GM12878 (cell line): ENCODE measurements at regions not wholly inside any gene's neighbourhood (a gene's known extent, or its start where the extent isn't known, plus 50 kb on each side); places are given as distances from the start of the nearest gene placed in this dataset.

Experiments
- ATAC-seq: fragments of 200-7000 bp; cut with Tn5 transposase; 3 replicates; pipeline ENCODE4 v1.9.1; 2020; ENCODE audit warnings: mild to moderate bottlenecking, moderate library complexity
- BruUV-seq: library from RNA; stranded (reverse); fragments of 400-500 nt; replicated peaks from 2 replicates; lab custom pipeline; 2021; lab: Mats Ljungman, UMichigan
- CTCF ChIA-PET: fragments of 300-600 bp; sonication (Branson Sonifier 250); formaldehyde crosslinking; extraction: SDS; loops from one replicate; lab custom pipeline; 2021; ENCODE audit warnings: inconsistent platforms; lab: Yijun Ruan, JAX
- POLR2A ChIA-PET: fragments of 350-600 bp; formaldehyde crosslinking; extraction: SDS; loops from one replicate; lab custom pipeline; 2021; ENCODE audit warnings: inconsistent platforms; lab: Charles Lee
- RAD21 ChIA-PET: fragments of 300-600 bp; sonication (Branson Sonifier 250); formaldehyde crosslinking; loops from one replicate; lab custom pipeline; 2023; ENCODE audit warnings: antibody characterized with exemption; ENCODE audit not compliant: unreplicated experiment; lab: Charles Lee
- SMC1A ChIA-PET: fragments of 300-600 bp; sonication (Branson Sonifier 250); formaldehyde crosslinking; loops from one replicate; lab custom pipeline; 2023; ENCODE audit not compliant: unreplicated experiment, uncharacterized antibody; lab: Charles Lee
- DNase-seq: peaks from one replicate; pipeline ENCODE4 v3.0.0-alpha.2; 2011; ENCODE audit warnings: low read depth, low spot score
- FAIRE-seq: peaks from 3 replicates; lab custom pipeline; 2011; peaks lifted over from hg19 to GRCh38; lab: Jason Lieb, UNC
- H2AFZ ChIP-seq: 2 replicates; pipeline ENCODE4 v1.6.0; 2011; ENCODE audit warnings: low read depth, low read length, control low read depth; ENCODE audit not compliant: control insufficient read depth
- H3K27ac ChIP-seq: 2 replicates; pipeline ENCODE4 v1.5.1; 2011; ENCODE audit warnings: control low read depth; ENCODE audit not compliant: control insufficient read depth, insufficient read depth
- H3K27me3 ChIP-seq, 2 experiments: replicated peaks in 1 of 2; 2 replicates each; pipeline versions ENCODE4 v1.6.0 to v1.6.1; 2011; ENCODE audit warnings: low read length in 1 of 2; ENCODE audit not compliant: control insufficient read depth in 2 of 2, insufficient read depth in 2 of 2
- H3K36me3 ChIP-seq, 2 experiments: 2 replicates each; pipeline ENCODE4 v1.5.1; 2011; ENCODE audit warnings: low read length in 1 of 2; ENCODE audit not compliant: control insufficient read depth in 2 of 2, insufficient read depth in 2 of 2
- H3K4me1 ChIP-seq: 2 replicates; pipeline ENCODE4 v1.6.1; 2011; ENCODE audit warnings: mild to moderate bottlenecking, low read length, moderate library complexity, mixed read lengths; ENCODE audit not compliant: control insufficient read depth, insufficient read depth
- H3K4me2 ChIP-seq: 2 replicates; pipeline ENCODE4 v1.6.0; 2011; ENCODE audit warnings: control low read depth; ENCODE audit not compliant: control insufficient read depth, insufficient read depth
- H3K4me3 ChIP-seq: fragments of 200-600 bp; sonication (generic); 2 replicates; pipeline ENCODE4 v1.5.1; 2016
- H3K79me2 ChIP-seq: 2 replicates; pipeline ENCODE4 v1.6.0; 2011; ENCODE audit warnings: low read length; ENCODE audit not compliant: control insufficient read depth, insufficient read depth
- H3K9ac ChIP-seq: 2 replicates; pipeline ENCODE4 v1.8.0; 2011; ENCODE audit warnings: low read length, control low read depth, mixed read lengths; ENCODE audit not compliant: control insufficient read depth, insufficient read depth
- H3K9me3 ChIP-seq: replicated peaks from 3 replicates; pipeline ENCODE4 v1.5.1; 2011; ENCODE audit warnings: mild to moderate bottlenecking, low read length; ENCODE audit not compliant: control insufficient read depth, insufficient read depth
- H4K20me1 ChIP-seq: 2 replicates; pipeline ENCODE4 v1.6.0; 2011; ENCODE audit not compliant: control insufficient read depth, insufficient read depth
- ATF7 ChIP-seq: fragments of 450-650 bp; IDR thresholded peaks from 2 replicates; pipeline ENCODE4 v1.6.1; 2016; ENCODE audit warnings: low read depth, mild to moderate bottlenecking
- CBX3 ChIP-seq: fragments of 200-600 bp; sonication (generic); IDR thresholded peaks from 2 replicates; pipeline ENCODE4 v1.6.1; 2016; ENCODE audit warnings: low read depth, borderline replicate concordance
- CTCF ChIP-seq, 3 experiments: IDR thresholded peaks in 2 of 3; conservative IDR thresholded peaks in 1 of 3; 2 replicates each; pipeline ENCODE4 v1.5.1; 2011; ENCODE audit warnings: low read depth in 3 of 3, low read length in 3 of 3, mild to moderate bottlenecking in 3 of 3, control low read depth in 2 of 3, moderate library complexity in 2 of 3, inconsistent platforms in 1 of 3, mixed read lengths in 1 of 3; ENCODE audit not compliant: control insufficient read depth in 2 of 3, insufficient read depth in 1 of 3; ENCODE audit errors: extremely low read depth in 1 of 3
- E2F8 ChIP-seq: fragments of 450-650 bp; IDR thresholded peaks from 2 replicates; pipeline ENCODE4 v1.6.1; 2018; ENCODE audit warnings: mild to moderate bottlenecking, low read depth, moderate library complexity; ENCODE audit not compliant: partially characterized antibody
- IRF4 ChIP-seq: IDR thresholded peaks from 2 replicates; pipeline ENCODE4 v1.6.1; 2011; ENCODE audit warnings: low read depth, low read length
- IRF5 ChIP-seq: fragments of 450-650 bp; IDR thresholded peaks from 2 replicates; pipeline ENCODE4 v1.6.1; 2017; ENCODE audit warnings: borderline replicate concordance
- MTA2 ChIP-seq: fragments of 450-650 bp; IDR thresholded peaks from 2 replicates; pipeline ENCODE4 v1.6.1; 2016; ENCODE audit warnings: low read depth, mild to moderate bottlenecking, moderate library complexity
- POLR2AphosphoS2 ChIP-seq: IDR thresholded peaks from 2 replicates; pipeline ENCODE4 v1.6.1; 2011; ENCODE audit warnings: low read depth, mild to moderate bottlenecking, low read length, improper control_type of control experiment, moderate library complexity
- RBBP5 ChIP-seq: fragments of 200-600 bp; sonication (generic); conservative IDR thresholded peaks from 2 replicates; pipeline ENCODE4 v1.6.1; 2016
- USF1 ChIP-seq: IDR thresholded peaks from 2 replicates; pipeline ENCODE4 v1.6.1; 2011; ENCODE audit warnings: borderline replicate concordance, low read depth, mild to moderate bottlenecking, moderate library complexity, mixed read lengths, low read length; ENCODE audit not compliant: insufficient read depth; ENCODE audit errors: extremely low read length
- WGBS: methylation state at CpG from one replicate; pipeline ENCODE4 v1.1.6; 2016; ENCODE audit warnings: low lambda C conversion rate; ENCODE audit not compliant: insufficient replicate concordance, insufficient coverage; ENCODE audit errors: missing lambda C conversion rate; 5-methylcytosine and 5-hydroxymethylcytosine counted together
- in situ Hi-C: fragments of 300-500 bp; cut with MboI; formaldehyde crosslinking; loops from 9 replicates; pipeline ENCODE4 v1.14.3; 2018; ENCODE audit warnings: mixed read lengths
- intact Hi-C: fragments of 100-400 bp; cut with micrococcal nuclease; formaldehyde crosslinking; loops from one replicate; pipeline ENCODE4 v1.14.2; 2022; ENCODE audit not compliant: unreplicated experiment
- TF ChIP-seq, protein P1 (sequence below): fragments of 450-650 bp; IDR thresholded peaks from 2 replicates; pipeline ENCODE4 v1.6.1; 2017; ENCODE audit warnings: mild to moderate bottlenecking, moderate library complexity

- Histone ChIP-seq H3K79me2 (no peaks in the 10 kb centered on the region), H4K20me1 (no peaks in the 10 kb centered on the region), H3K36me3 (no peaks in the 10 kb centered on the region), H3K27me3 (no peaks in the 10 kb centered on the region; a peak in 1 of 4 replicates), H2AFZ (no peak overlapping the region), H3K4me2 (no peak overlapping the region), H3K4me3 (no peak overlapping the region), H3K4me1 (no peaks in the 10 kb centered on the region), H3K27ac (no peak overlapping the region), H3K9me3 (no peaks in the 10 kb centered on the region; the same call in 1 of the 3 replicates), H3K9ac (no peak overlapping the region)
- in situ Hi-C loops (no loop called here), intact Hi-C loops (no loop called here)
- SMC1A ChIA-PET: interaction anchor here (0.6 kb wide), 1 partner anchor 357 kb away, joined by 4 read pairs; no protein-coding TSS in a partner anchor
- POLR2A ChIA-PET: interaction anchor here (0.6 kb wide), 1 partner anchor 13 kb away, joined by 4 read pairs; no protein-coding TSS in a partner anchor
- no peak for ATAC-seq
- CTCF ChIA-PET: no interaction called here
- FAIRE-seq: no peak
- no peak for DNase-seq
- RAD21 ChIA-PET: interaction anchor here (0.6 kb wide), 1 partner anchor 582 kb away, joined by 3 read pairs; no protein-coding TSS in a partner anchor
- BruUV-seq: no TSS peak
- WGBS: 35% methylated on average over 2 of the region's 2 CpGs
- TF ChIP-seq E2F8 (no peak), CBX3 (no peak), MTA2 (no peak), POLR2AphosphoS2 (no peak), CTCF (IDR thresholded peaks at IDR 0.05 in 2 of 3, conservative IDR thresholded peaks at IDR 0.05 in 1 of 3; ENCODE audit: control insufficient read depth in 2 of 3, extremely low read depth in 1 of 3, insufficient read depth in 1 of 3, low read depth in 3 of 3, low read length in 3 of 3) (no peak), USF1 (no peak), IRF4 (no peak), ATF7 (no peak), IRF5 (no peak), RBBP5 (no peak)
- TF ChIP-seq, protein P1, sequence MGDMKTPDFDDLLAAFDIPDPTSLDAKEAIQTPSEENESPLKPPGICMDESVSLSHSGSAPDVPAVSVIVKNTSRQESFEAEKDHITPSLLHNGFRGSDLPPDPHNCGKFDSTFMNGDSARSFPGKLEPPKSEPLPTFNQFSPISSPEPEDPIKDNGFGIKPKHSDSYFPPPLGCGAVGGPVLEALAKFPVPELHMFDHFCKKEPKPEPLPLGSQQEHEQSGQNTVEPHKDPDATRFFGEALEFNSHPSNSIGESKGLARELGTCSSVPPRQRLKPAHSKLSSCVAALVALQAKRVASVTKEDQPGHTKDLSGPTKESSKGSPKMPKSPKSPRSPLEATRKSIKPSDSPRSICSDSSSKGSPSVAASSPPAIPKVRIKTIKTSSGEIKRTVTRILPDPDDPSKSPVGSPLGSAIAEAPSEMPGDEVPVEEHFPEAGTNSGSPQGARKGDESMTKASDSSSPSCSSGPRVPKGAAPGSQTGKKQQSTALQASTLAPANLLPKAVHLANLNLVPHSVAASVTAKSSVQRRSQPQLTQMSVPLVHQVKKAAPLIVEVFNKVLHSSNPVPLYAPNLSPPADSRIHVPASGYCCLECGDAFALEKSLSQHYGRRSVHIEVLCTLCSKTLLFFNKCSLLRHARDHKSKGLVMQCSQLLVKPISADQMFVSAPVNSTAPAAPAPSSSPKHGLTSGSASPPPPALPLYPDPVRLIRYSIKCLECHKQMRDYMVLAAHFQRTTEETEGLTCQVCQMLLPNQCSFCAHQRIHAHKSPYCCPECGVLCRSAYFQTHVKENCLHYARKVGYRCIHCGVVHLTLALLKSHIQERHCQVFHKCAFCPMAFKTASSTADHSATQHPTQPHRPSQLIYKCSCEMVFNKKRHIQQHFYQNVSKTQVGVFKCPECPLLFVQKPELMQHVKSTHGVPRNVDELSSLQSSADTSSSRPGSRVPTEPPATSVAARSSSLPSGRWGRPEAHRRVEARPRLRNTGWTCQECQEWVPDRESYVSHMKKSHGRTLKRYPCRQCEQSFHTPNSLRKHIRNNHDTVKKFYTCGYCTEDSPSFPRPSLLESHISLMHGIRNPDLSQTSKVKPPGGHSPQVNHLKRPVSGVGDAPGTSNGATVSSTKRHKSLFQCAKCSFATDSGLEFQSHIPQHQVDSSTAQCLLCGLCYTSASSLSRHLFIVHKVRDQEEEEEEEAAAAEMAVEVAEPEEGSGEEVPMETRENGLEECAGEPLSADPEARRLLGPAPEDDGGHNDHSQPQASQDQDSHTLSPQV: no peak
Measured at GRCh38 chr7:20529260-20529659, 86.2 kb upstream of the ABCB5 start.
